HUDEP-2 (cell line): ENCODE measurements at regions not wholly inside any gene's neighbourhood (a gene's known extent, or its start where the extent isn't known, plus 50 kb on each side); places are given as distances from the start of the nearest gene placed in this dataset.
A peak's percentile ranks its signal among the peaks of the same experiment; 100 is the strongest.

Source experiments
- DNase-seq, 76 experiments: peaks; one replicate each; lab custom pipeline; 2025; ENCODE audit not compliant: unreplicated experiment in 76 of 76; lab: John Stamatoyannopoulos, UW

- DNase-seq: no peak
These were observed 409.0 kb downstream of the SLC4A3 start for GRCh38 chr2:220036431-220036830.

GRCh38 chr2:220040346-220040745 lies 412.9 kb downstream of the SLC4A3 start:
- DNase-seq: no peak

- DNase-seq: no peak
These were observed 414.0 kb downstream of the SLC4A3 start for GRCh38 chr2:220041447-220041846.

GRCh38 chr2:220043155-220043989 lies 415.9 kb downstream of the SLC4A3 start:
- DNase-seq: no peak

- no peak for DNase-seq
These were observed 416.5 kb downstream of the SLC4A3 start for GRCh38 chr2:220043990-220044335.

- no peak for DNase-seq
These were observed 417.0 kb downstream of the SLC4A3 start for GRCh38 chr2:220044383-220044782.

- no peak for DNase-seq
These were observed 419.1 kb downstream of the SLC4A3 start for GRCh38 chr2:220046507-220046906.

- no peak for DNase-seq
These were observed 424.3 kb downstream of the SLC4A3 start for GRCh38 chr2:220051716-220052115.

GRCh38 chr2:220053919-220054318 lies 426.5 kb downstream of the SLC4A3 start:
- DNase-seq: peak in 3 of 76 experiments; percentile 2

- DNase-seq: no peak
These were observed 430.0 kb downstream of the SLC4A3 start for GRCh38 chr2:220057391-220057790.

GRCh38 chr2:220057916-220058315 lies 430.5 kb downstream of the SLC4A3 start:
- DNase-seq: no peak

GRCh38 chr2:220064111-220065030 lies 436.9 kb downstream of the SLC4A3 start:
- no peak for DNase-seq

GRCh38 chr2:220065581-220065980 lies 438.2 kb downstream of the SLC4A3 start:
- no peak for DNase-seq

- no peak for DNase-seq
These were observed 441.4 kb downstream of the SLC4A3 start for GRCh38 chr2:220068846-220069245.

GRCh38 chr2:220070349-220070748 lies 442.9 kb downstream of the SLC4A3 start:
- DNase-seq: no peak

GRCh38 chr2:220071696-220072095 lies 444.3 kb downstream of the SLC4A3 start:
- no peak for DNase-seq

- DNase-seq: no peak
These were observed 445.3 kb downstream of the SLC4A3 start for GRCh38 chr2:220072669-220073220.

- no peak for DNase-seq
These were observed 448.4 kb downstream of the SLC4A3 start for GRCh38 chr2:220075835-220076234.

GRCh38 chr2:220076734-220077133 lies 449.3 kb downstream of the SLC4A3 start:
- no peak for DNase-seq

GRCh38 chr2:220077488-220077887 lies 450.1 kb downstream of the SLC4A3 start:
- DNase-seq: no peak

- no peak for DNase-seq
These were observed 451.0 kb downstream of the SLC4A3 start for GRCh38 chr2:220078439-220078838.
